Renal cortical epithelial cell (primary cell): ENCODE measurements at regions not wholly inside any gene's neighbourhood (a gene's known extent, or its start where the extent isn't known, plus 50 kb on each side); places are given as distances from the start of the nearest gene placed in this dataset.

Source experiments
- DNase-seq: peaks from one replicate; pipeline ENCODE4 v3.0.0-alpha.2; 2011; ENCODE audit warnings: low read depth

DNA sequence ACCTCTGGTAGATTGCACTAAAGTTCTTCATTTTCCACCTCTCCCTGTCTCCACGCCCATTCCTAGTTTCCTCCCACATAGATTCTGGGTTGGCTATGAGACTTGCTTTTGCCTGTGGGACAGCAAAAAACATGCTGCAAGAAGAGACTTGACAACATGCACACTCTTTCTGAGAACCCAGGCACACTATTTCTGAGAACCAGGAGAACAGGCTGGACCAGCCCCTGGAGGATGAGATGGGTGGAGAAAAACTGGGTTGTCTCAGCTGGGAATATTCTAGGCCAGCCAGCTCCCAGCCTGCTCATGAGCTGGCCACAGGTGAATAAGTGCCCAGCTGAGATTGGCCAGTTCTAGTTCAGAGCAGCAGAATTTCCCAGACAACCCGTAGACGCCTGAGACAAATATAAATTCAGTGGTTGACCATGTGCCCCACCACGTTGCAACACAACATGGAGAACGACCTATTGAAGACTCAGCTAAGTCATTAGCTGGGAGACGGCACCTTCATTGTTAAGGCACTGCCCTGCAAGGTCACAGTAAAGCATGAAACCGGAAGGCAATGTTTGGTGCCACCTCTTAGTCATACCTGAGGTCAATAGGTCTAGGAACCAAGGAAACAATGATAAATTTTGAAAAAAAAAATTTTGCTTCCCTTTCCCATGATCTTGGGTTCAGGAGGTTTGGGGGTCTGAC, 92.7 kb upstream of the AKR1E2 start:
- DNase-seq: peak; percentile 39

DNA sequence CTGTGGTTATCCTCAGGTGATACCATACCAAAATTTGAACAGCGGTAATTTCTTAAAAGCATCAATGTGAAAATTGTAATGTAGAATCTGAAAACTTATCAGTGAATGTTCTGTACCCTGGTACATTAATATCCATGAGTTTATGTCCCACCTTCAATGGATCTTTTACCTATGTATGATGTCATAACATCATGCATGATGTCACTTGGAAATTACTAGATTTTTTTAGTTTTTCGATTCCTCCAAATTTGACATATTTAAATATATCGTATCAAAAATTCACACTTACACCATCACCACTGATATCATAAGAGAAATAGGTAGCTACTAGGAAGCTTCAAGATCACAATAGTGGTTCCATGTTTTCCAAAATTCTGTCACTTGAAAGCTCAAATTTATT, 95.0 kb upstream of the AKR1E2 start:
- no peak for DNase-seq

DNA sequence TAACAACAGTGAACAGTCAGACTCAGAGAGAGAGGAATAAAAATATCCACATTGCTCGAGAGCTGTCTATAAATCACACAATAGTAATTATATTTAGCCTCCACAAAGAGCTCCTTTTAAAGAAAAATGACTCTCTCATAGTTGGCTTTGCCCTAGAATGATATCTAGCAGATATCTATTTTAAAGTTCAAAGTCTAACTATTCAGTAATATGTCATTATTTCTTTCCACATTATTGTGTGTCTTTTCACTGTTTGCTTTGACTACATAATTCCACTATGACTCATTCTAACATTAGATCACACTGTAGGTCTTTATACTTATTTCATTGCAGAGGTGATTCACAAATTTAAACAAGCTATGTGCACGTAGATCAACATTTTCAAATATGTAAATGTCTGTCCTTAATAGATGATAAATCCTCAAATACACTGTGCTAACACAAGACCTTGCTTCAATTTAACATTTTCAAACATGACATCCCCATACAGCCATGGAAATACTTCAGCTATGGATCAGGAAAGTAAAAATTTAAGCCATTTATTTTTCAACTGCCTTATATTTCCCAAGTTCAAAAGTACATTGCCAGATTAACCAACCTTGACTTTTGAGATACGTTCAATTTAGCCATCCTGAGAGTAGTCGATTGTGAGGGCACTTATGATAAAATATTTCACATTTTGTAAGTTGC, 99.9 kb upstream of the AKR1E2 start:
- DNase-seq: peak; percentile 94

DNA sequence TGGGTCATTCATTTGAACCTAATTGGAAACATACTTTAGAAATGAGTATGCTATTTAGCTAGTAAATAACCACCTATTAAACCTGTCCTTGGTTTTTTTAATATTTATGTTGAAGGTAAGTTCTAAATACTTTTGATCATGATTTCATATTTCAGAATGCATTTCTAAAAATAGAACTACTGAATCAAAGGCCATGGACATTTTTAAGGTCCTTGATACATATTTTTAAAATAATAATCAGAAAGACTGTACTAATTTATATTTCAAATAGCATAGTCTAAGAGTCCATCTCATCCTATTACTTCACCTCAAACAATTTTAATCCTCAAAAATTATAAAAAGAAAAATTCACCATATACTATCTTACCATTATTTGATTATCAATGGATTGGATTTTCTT, 102.1 kb upstream of the AKR1E2 start:
- DNase-seq: no peak

DNA sequence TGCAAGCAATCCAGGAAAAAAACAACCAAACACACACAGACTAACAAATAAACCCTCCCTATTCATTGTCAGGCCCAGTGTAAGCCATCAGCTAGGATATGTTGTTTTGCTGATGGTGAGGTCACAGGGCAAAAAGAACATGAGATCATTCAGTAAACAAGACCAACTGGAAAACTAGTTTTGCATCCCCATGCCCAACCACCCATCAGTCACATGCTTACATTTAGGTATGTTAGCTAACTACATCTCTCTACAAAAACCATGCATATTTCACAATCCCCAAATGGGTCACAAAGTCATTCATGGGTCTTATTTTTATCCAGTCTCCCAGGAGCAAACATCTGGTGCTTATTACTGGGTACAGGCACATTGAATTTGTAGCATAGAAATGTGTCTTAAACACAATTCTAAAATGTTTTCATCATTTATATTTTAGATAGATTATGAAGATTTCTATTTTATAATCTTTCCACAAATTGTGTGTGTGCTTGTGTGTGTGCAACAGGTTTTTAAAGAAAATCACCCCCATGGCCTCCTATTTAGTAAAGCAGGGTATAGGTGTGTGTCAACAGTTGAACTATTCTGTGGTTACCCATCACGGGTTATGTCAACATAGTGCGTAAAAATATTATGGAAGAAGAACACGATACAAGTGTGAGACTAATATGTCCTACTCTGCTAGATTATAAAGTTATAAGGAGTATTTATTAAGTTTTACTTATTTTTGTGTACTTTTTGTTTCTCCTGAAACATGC, 103.8 kb upstream of the AKR1E2 start:
- DNase-seq: peak; percentile 73

DNA sequence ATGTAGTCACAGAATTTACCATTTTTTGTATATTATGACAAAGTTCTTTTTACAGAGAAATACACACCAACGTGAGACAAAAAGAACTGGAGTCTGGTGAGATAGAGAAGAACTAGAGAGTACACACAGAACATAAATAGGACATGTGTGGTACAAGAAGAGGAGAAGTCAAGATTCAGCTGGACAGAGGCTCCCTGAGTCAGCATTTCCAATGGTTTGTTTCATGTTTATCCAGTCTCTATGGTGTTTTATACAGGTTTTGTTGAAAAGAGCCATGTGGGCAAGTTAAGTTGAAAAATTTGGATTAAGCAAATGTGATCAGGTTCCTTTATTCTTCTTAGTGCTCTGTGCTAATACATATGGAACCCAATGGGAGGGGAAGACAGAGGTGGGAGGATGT, 105.5 kb upstream of the AKR1E2 start:
- DNase-seq: peak; percentile 64

DNA sequence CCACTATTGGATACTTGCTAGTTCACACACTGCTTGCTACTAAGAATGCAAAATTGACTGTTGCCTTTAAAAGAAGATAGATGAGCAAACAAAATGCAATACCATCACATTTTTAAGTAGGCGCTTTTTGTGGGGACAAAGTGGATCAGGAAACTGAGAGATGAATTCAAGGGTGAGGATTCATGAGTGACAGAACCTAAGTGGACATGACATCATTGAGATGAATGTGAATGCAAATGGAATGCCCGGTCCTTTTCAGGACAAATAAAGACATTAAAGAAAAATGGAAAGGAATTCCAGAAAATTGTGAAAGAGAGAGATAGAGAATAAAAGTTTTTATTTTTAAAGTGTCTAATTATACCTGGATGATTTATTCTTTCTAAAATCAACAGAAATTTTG, 106.3 kb upstream of the AKR1E2 start:
- DNase-seq: no peak

DNA sequence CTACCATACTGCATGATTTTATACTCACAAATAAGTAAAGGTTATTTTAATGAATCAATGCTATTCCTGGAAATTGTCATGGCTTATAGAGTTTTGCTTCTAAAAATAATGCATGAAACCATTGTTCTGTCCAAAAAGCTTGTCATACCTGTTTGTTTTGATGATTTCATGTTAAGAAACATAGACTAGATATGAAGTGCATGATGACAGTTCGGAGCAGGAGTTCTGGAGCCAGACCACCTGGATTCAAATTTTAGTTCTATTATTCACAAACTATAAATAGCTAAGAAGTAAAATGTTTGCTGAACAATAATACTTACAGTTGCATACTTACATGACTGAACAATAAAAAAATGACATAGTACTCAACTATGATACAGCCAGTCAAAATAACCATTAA, 107.0 kb upstream of the AKR1E2 start:
- no peak for DNase-seq

DNA sequence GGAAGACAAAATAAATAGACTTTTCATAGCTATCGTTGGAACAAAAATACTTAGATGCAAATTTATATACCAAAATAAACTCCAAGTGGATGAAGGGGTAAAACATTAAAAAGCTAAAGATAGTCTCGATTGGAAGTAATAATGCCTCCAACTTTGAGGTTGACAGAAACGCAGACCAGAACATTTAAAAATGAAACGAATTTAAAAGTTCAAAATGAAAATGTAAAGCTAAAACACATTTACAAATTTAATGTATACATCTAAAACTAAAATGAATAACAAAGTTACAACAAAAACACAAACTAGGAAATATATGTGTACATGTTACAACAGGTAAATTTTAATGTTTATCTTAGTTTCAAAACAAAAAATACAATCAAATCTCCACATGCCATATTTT, 107.5 kb upstream of the AKR1E2 start:
- no peak for DNase-seq

DNA sequence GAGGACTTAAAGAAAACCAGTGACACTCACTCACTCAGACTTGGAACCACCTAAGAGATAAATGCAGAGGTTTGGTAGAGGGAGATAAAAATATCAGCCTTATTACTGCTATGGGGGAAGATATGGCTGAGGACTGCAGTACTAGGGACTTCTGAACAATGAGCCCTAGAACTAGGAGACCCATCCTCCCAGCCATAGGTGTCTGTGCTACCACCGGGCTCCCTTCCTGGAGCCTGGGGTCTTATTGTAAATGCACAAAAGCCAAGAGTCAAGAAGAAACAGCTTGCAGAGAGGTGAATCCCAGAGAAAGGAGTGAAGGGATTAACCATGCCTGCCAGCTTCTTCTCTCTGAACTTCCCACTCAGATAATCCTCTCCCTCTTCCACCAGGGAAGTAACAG, 108.3 kb upstream of the AKR1E2 start:
- no peak for DNase-seq

DNA sequence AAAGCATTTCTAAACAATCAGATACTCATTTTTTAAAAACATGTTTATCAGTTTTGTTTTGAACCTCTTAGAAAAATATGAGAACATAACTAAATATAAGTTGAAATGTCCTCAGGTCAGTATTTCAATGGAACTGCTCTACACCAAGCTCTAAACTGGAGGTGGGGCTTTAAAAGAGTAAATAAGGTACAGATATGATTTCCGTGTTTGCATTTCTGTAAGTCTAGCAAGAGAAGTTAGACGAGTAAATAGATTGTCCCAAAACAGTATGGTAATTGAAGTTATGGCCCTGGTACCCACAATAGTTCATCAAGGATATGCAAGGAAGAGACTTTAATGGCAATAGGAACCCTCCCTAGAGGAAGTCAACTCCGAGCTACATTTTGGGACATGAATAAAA, 115.1 kb upstream of the AKR1E2 start:
- no peak for DNase-seq

DNA sequence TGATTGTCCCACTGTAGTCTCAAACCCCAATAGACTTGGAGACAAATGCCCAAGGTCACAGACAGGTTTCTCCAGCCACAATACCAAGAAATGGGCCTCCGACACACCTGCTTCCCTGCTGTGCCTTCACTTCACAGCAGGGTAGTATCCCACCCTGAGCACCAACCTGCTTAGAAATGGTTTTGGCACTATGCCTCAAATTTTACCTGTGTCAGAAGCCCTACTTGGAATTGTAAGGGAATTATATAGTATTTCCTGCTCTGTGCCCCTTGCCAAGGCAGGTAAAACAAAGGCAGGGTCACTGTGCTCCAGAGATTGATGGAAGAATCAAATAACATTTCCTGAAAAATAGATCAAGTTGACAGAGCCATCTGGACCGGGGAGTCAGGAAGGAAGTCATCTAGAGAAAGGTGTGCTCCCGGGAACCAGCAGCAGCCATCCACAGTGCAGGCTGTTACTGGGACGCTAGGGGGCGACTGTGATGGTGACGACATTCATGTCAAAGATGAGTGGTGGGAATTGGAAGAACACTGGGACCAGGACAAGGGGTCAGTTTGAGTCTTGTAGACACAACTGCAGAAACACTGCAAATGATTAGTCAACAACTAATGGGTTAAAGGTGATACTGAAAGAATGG, 117.8 kb upstream of the AKR1E2 start:
- DNase-seq: no peak

DNA sequence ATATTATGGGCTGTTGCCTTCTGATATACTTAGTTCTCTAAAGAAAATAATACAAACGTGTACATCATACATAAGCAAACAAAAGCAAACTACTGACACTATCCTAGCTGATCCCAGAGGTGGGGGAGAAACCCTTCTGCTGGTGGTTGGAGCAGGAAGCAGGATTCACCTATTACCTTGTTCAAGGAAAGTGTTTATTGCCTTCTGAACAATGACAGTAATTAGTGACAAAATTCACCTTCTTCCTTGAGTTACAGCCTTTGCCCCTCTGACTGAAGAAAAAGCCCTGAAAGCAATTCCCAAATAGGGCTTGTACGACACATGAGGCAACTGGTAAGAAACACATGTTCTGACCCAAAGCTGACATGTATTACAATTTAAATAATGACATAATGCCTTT, 118.8 kb upstream of the AKR1E2 start:
- DNase-seq: no peak

DNA sequence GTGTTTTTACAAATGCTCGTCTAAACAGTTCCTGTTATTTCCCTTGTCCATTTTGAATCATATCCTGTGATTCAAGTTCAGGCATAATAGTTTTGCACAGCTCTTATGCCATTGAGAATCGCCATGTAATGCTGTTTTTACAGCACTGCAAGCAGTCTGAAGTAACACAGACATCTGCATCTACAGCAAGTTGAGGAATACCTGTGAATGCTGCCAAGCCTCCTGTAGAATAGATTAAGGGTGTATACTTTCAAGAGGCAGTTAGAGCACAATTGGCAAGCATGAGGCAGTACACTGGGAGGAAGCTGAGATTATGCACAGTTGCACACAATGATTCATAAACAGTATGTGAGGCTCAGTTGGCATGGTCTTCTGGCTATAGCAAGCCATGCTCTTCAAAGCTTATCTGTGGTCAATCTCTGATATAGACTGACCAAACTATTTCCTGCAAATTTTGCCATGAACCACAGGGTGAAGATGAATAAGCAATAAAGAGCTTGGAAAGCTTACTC, 121.9 kb upstream of the AKR1E2 start:
- DNase-seq: peak; percentile 90

DNA sequence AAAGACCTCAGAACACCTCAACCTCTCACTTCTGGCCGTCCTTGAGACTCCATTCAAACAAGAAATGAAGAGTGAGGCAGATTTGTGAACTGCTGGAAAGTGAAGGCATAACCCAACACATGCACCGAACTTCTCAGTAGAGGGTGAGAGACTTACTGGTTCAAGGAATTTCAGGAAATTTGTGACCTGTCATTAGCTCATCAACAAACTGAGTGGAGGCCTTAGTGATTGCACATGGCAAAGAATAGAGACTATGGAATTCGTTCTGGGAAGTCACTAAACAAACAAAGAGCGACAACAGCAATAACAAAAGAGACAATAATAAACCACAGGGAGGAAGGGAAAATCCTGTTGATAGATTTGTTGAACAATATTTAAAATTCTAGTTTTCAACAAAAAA, 125.0 kb upstream of the AKR1E2 start:
- no peak for DNase-seq

DNA sequence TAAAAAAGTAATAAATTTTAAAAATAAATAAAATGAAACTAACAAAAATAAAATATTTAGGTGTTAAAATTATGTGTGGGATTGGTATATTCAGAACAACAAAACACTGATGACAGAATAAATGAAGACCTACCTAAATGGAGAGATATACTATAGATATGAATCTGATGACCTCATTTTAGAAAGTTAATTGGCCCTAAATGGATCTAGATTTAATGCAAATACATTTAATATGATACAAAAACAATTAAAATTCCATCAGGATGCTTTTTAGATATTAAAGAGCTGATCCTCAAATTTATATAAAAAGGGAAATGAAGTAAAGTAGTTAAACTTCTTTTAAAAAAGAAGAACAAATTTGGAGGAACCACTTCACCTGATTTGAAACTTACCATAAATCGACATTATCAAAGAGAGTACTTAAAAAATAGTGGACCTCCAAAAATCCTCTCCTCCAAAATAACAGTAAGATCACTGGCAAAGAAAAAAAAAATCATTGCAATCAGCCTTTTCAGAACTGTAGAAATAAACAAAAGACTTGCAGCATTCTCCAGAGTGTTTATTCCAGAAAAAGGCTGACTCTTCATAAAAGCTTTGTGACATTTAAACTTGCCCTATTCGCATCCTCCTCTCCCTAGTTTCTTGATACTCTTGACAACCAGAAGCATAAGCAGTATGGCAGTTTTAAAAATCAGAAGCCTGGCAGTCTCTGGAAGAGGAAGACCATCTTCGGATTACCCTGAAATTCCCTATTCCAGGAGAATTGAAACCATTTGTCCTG, 125.9 kb upstream of the AKR1E2 start:
- DNase-seq: no peak

DNA sequence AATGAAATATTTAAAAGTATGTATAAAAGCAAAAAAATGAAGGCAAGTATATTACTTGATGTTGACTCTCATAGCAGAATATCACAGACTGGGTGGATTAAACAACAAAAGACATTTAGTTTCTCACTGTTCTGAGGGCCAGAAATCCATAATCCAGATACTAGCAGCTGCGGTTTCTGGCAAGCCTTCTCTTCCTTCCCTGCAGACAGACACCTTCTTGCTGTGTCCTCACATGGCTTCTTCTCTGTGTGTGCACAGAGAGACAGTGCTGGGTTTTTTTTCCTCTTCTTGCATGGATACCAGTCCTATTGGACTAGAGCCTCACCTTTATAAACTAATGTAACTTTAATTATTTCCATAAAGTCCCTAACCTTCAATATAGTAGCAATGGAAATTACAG, 127.9 kb upstream of the AKR1E2 start:
- DNase-seq: no peak

DNA sequence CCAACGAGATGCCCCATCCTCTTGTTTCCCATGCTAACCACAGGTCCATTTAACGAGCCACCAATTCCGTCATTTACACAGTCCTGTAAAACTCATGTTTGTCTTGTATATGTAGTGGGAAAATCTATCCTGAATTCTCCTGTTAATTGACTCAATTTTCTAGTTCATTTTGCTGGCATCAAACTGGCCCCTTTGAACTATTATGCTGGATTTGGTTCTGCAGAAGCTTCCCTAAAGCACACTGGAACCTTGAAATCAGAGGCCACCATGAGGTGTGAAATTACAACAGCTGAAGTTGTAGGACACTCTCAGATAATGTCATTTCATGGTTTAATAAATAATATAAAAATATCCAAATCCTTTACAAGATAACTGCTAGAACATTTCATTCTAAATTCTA, 129.8 kb upstream of the AKR1E2 start:
- DNase-seq: no peak

DNA sequence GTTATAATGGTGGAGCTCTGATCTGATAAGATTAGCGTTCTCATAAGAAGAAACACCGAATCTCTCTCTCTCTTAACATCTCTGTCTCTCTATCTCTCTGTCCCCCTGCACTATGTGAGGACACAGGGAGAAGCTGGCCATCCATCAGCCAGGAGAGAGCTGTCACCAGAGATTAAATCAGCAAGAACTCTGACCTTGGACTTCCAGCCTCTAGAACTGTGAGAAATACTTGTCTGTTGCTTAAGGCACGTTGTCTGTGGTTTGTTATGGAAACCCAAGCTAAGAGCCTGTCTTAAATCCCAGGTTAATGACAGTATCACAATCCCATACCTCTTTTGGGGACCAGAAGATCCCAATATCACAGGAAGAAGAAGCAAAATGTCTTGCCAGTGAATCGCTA, 132.0 kb upstream of the AKR1E2 start:
- DNase-seq: peak; percentile 32

DNA sequence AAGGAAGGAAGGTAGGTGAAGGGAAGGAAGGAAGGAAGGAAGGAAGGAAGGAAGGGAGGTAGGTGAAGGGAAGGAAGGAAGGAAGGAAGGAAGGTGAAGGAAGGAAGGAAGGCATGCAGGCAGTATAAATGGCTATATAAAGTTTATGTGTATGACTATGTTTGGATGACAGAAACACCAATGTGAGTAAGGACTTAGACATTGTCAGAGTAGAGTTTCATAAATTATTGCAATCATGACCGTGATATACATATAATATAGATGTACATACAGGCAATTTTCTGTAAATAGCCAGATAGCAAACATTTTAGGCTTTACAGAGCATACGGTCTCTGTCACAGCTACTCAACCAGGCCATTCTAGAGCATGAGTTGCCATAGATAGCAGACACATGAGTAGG, 133.8 kb upstream of the AKR1E2 start:
- DNase-seq: no peak

DNA sequence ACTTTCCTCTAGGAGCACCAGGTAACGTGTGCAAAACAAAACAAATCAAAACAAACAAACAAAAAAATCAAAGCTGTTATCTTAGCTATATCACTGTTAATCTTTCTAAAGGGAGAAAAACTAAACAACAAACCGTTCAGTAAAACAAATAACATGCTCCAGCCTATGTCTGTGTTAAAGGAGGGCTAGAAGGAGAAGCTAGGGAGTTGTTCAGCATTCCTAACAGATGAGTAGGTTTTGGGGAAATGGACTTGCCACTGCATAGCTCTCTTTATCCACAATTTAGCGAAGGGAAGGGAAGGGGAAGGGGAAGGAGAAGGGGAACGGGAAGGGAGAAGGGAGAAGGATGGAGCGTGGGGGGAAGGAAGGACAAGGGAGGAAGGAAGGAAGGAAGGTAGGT, 134.2 kb upstream of the AKR1E2 start:
- peak; percentile 64 for DNase-seq

DNA sequence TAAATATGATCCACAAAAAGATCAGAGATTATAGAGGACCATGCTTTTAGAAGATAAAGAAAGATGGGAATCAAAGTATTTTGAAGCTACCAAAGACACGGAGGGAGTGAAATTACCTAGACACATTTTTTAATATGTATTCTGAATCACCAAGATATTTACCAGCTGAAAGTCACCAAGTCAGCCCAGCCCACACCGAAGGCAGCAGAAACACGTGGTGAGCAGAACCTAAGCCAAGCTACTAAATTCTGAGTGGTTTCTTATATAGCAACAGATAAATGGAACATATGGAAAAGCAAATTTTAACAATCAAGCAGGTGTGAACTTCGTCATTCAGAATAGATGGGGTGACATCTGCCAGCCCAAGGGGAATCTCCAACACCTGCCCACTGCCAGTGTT, 134.7 kb upstream of the AKR1E2 start:
- DNase-seq: no peak
